ENCODE measurements at regions not wholly inside any gene's neighbourhood (a gene's known extent, or its start where the extent isn't known, plus 50 kb on each side); places are given as distances from the start of the nearest gene placed in this dataset.

DNA sequence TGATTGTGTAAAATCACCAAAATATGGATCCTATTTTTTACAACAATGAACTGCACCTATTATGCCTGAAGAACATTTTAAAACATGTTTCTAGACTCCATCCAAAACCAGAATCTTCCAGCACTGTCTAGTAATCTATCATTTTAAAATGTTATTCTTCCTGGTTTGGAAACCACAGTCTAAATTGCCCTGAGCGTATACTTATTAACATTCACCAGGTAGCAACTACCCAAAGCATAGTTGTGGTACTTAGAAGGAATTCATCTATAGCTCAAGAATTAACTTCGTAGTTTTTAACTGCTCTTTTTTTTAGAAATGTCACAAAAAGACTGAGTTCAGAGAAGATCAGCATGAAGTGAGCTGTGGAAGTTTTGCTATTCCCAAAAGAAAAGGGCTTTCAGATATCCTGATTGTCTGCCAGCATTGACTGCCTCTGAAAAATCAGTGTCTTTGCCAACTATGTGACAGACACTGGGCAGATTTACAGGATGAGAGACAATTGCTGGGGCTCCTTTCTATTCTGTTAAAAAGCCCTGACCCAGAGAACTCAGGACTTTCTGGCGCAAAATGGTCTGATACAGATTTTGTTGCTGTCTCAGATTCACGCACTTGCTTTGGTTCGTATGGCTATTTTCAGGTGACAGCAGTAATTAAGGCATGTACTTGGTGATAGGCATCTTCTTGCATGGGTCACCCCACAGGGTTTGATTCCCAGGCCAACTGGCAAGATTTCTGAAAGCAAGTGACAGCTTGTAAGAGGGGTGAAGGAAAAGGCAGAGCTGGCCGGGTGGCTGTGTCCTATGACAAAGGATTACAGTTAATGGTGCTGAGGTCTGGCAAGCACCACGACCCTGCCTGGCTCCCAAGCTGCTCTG is 152.5 kb upstream of the RAI14 start:
- no peak for TF ChIP-seq POLR2A (conservative IDR thresholded peaks at IDR 0.05)
- TF ChIP-seq YY1 (IDR thresholded peaks at IDR 0.05; ENCODE audit: borderline replicate concordance in 1 of 3, control insufficient read depth in 1 of 3, extremely low read depth in 1 of 3, insufficient read depth in 3 of 3, insufficient read length in 1 of 3, insufficient replicate concordance in 2 of 3, low read depth in 1 of 3, low read length in 2 of 3) = no peak
- TF ChIP-seq TAF1 (IDR thresholded peaks at IDR 0.05; ENCODE audit: control insufficient read depth, extremely low read depth, insufficient read depth, low read length, severe bottlenecking) = no peak
- no peak for TF ChIP-seq NFIC (IDR thresholded peaks at IDR 0.05)
- TF ChIP-seq ZNF384 (IDR thresholded peaks at IDR 0.05; ENCODE audit: low read depth, low read length) = no peak
- no peak for TF ChIP-seq TCF7L2 (IDR thresholded peaks at IDR 0.05; ENCODE audit: low read depth, low read length)
- TF ChIP-seq, protein P1, sequence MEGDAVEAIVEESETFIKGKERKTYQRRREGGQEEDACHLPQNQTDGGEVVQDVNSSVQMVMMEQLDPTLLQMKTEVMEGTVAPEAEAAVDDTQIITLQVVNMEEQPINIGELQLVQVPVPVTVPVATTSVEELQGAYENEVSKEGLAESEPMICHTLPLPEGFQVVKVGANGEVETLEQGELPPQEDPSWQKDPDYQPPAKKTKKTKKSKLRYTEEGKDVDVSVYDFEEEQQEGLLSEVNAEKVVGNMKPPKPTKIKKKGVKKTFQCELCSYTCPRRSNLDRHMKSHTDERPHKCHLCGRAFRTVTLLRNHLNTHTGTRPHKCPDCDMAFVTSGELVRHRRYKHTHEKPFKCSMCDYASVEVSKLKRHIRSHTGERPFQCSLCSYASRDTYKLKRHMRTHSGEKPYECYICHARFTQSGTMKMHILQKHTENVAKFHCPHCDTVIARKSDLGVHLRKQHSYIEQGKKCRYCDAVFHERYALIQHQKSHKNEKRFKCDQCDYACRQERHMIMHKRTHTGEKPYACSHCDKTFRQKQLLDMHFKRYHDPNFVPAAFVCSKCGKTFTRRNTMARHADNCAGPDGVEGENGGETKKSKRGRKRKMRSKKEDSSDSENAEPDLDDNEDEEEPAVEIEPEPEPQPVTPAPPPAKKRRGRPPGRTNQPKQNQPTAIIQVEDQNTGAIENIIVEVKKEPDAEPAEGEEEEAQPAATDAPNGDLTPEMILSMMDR (IDR thresholded peaks at IDR 0.05 in 2 of 3, conservative IDR thresholded peaks at IDR 0.05 in 1 of 3; ENCODE audit: insufficient read depth in 2 of 3, low read depth in 1 of 3, low read length in 3 of 3) = no peak
- TF ChIP-seq, protein P2, sequence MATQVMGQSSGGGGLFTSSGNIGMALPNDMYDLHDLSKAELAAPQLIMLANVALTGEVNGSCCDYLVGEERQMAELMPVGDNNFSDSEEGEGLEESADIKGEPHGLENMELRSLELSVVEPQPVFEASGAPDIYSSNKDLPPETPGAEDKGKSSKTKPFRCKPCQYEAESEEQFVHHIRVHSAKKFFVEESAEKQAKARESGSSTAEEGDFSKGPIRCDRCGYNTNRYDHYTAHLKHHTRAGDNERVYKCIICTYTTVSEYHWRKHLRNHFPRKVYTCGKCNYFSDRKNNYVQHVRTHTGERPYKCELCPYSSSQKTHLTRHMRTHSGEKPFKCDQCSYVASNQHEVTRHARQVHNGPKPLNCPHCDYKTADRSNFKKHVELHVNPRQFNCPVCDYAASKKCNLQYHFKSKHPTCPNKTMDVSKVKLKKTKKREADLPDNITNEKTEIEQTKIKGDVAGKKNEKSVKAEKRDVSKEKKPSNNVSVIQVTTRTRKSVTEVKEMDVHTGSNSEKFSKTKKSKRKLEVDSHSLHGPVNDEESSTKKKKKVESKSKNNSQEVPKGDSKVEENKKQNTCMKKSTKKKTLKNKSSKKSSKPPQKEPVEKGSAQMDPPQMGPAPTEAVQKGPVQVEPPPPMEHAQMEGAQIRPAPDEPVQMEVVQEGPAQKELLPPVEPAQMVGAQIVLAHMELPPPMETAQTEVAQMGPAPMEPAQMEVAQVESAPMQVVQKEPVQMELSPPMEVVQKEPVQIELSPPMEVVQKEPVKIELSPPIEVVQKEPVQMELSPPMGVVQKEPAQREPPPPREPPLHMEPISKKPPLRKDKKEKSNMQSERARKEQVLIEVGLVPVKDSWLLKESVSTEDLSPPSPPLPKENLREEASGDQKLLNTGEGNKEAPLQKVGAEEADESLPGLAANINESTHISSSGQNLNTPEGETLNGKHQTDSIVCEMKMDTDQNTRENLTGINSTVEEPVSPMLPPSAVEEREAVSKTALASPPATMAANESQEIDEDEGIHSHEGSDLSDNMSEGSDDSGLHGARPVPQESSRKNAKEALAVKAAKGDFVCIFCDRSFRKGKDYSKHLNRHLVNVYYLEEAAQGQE (IDR thresholded peaks at IDR 0.05; ENCODE audit: borderline replicate concordance) = no peak
- TF ChIP-seq, protein P2 (CRISPR knock-in tag; IDR thresholded peaks at IDR 0.05; ENCODE audit: low read depth) = no peak

Measured in K562 (cell line).